HG03135 (cell line): ENCODE measurements at regions not wholly inside any gene's neighbourhood (a gene's known extent, or its start where the extent isn't known, plus 50 kb on each side); places are given as distances from the start of the nearest gene placed in this dataset.

Experiments
- ATAC-seq: cut with Tn5 transposase; IDR thresholded peaks from one replicate; pipeline ENCODE4 v1.9.1; 2021; ENCODE audit warnings: mild to moderate bottlenecking, moderate library complexity; ENCODE audit not compliant: unreplicated experiment

DNA sequence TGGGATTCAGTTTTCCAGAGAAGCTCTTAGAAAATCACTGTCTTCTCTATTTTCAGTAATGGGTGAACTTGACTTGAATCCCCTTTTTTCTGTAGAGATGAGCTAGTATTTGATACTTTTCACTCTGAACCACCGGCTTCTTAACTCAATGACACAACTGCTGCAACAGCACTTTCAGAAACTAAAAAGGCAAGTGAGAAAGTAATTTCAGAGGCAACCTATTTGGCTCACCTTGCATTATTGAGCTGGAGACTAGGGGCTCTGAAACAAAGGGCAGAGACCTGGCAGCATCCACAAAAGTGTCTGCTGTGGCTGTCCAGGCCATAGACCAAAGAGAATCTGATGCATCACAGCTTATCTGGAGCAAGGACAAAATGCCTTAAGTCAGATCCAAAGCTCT, 289.8 kb upstream of the IRAK1BP1 start:
- no peak for ATAC-seq

DNA sequence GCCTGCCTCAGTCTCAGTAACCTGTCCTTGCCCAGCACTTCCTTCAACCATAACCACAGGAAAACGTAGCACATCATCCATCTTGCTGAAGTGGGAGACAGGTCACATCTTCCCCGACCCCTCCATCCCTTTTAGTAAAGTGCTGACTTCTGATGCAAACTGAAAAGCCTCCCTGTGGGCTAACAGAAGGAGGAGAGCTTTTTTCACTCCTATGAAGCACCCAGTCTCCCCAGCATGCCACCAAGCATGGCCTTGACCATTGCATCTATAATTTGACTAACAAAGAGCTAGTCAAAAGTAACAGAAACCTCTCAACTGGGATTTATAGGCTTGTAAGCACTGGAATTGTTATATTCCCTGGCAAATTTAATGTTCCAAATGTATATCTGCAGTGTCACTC, 288.9 kb upstream of the IRAK1BP1 start:
- ATAC-seq = no peak

DNA sequence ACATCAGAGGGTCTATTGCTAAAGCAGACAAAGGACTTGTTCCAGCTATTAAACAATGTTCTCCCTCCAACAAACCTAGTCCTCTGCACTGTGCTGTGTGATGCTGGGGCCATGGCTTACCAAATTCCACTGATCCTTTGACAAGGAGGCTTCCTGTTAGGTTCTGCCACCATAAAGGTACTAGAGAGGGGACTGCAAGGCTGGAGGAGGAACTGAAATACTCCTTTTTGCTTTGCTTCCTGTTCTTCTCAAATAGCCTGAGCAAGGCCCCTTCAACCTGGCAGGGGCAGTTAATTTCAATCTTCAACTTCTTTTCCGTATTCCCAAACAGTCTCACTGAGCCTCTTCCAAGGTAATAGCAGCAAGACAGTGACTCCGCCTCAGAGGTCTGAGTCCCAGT, 286.4 kb upstream of the IRAK1BP1 start:
- ATAC-seq = no peak

DNA sequence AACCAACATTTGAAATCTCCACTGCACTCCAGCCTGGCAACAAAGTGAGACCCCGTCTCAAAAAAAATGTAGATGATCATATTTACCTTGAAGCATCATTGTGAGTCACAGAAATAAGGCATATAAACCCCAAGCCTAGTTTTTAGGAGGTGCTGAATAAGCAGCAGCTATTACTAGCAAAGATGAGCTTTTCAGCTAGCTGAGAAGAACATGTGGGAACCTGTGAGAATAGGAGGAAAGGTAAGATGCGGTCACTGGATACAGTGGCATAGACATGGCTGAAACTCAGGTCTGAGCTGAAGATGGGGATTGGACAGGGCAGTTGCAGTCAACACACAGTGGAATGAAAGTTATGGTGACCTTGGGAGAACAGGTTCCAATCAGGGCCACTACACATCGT, 284.3 kb upstream of the IRAK1BP1 start:
- no peak for ATAC-seq

DNA sequence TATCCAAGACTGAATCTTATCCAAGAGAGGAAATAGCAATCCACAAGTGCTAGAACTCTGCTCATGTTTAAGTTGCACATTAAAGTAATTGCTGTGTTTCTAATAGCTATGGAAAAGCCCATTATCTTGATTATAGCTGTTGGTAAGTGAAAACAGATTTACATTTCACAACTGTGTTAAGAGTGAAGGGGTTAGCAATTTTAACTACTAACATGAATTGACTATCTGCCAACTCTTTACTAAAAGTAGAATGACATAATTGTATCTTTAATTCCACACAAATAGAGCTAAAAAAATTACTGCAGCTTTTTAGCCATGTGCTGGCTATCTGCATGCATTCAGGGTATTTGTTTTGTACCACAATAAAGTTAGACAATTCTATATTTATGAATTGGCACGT, 277.9 kb upstream of the IRAK1BP1 start:
- ATAC-seq = no peak

DNA sequence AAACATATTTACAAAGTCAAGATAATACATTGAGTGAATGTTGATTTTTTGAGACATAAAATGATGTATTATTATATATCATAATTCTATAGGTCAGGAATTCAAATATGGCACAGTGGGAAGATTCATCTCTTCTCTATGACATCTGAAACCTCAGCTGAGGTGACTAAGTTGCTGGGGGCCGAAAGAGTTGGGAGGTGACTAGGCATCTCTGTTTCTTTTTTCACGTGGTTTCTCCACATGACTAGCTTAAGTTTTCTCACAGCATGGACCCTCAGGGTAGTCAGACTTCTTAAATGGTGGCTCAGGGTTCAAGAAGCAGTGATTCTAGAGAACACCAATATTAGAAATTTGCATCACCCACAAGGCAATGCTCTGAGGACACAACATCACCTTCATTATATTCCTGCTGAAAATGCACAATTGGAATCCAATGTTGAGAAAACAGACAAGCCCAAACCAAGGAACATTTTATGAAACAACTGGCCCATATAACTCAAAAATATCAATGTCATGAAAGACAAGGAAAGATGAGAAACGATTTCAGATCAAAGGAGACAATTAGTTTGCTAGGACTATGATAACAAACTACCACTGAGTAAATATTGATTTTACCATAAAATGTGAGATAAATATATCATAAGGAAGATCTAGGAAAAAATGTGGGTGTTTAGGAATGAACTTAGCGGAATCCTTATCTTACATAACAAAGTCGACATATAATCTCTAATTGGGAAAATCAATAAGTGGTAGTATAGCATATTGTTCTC, 273.3 kb upstream of the IRAK1BP1 start:
- ATAC-seq = no peak

GRCh38 chr6:78594668-78595066, 272.7 kb upstream of the IRAK1BP1 start:
- ATAC-seq = no peak

DNA sequence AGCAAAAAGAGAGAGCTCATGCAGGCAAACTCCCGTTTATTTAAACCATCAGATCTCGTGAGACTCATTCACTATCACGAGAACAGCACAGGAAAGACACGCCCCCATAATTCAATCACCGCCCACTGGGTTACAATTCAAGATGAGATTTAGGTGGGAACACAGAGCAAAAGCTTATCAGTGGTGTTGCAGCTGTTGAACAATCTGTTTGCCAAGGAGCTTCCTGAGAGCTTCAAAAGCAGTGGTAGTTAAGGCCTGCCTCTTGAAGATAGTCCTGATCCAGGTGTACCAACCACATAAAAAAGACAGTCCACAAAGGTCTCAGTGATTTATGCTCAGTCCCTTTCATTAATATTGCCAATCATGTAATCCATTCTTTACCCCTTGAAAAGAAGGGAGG, 269.4 kb upstream of the IRAK1BP1 start:
- no peak for ATAC-seq

GRCh38 chr6:78598966-78599365, 268.4 kb upstream of the IRAK1BP1 start:
- ATAC-seq = no peak

- no peak for ATAC-seq
Observed at GRCh38 chr6:78599526-78599925, 267.8 kb upstream of the IRAK1BP1 start.

DNA sequence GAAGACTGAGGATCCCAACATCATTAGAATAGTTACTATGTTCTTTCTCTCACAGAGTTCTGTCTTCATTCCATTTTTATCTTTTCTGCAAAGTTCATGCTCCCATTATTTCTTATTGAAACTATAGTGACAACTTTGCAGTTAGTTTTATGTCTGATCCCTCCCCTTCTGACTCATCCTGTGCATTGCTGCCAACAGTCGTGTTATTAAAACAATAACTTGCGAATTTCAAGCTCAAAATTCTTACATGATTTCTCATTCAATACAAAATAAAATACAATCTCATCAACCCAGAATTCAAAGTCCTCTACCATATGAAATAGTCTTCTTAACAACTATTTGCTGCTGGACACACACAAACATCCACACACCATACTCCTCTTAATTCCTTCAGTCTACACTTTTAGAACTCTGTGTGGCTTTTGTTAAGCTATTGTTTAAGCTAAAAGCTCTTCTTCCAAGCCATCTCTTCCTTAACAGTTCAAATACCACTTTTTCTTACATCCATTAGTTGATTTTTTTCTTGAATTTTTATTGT, 261.4 kb upstream of the IRAK1BP1 start:
- no peak for ATAC-seq

DNA sequence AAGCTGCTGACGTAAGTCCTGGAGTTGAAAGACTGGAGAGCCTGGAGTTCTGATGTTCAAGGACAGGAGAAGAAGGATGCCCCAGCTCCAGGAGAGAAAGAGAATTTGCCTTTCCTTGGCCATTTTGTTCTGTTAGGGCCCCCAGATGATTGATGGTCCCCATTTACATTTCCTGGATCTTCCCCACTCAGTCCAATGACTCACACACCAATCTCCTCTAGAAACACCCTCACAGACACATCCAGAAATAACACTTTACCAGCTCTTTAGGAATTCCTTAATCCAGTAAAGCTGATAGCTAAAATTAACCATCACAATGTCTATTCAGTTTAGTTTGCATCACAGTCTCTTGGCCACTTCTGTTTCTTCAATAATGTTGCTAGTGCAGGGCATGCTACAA, 260.2 kb upstream of the IRAK1BP1 start:
- ATAC-seq = no peak

- ATAC-seq = no peak
Observed at GRCh38 chr6:78611102-78611620, 256.2 kb upstream of the IRAK1BP1 start.

DNA sequence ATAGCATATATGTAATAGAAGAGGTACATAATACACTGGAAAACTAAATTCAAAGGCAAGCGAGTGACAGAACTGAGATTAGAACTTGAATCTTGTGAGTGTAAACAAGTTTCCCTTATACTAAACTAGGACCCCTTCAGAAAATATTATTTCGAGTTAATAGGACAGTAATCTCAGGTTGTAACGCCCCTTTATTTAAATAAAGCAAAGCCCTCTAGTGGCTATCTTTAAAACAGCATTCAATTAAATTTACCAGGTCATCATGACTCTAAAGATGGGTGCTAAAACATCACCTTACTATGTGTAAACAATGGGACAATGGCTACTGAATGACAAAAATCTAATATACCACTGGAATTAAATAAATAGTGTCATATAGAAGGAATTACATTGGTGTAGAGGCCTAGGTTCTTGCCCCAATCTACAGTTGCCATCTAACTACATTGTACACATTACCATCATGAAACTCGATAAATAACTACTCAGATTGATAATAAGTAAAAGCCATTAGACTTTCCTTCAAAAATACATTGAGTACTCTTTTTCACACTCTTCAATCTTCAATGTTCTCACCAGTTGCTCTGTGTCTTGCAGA, 255.4 kb upstream of the IRAK1BP1 start:
- ATAC-seq = no peak

DNA sequence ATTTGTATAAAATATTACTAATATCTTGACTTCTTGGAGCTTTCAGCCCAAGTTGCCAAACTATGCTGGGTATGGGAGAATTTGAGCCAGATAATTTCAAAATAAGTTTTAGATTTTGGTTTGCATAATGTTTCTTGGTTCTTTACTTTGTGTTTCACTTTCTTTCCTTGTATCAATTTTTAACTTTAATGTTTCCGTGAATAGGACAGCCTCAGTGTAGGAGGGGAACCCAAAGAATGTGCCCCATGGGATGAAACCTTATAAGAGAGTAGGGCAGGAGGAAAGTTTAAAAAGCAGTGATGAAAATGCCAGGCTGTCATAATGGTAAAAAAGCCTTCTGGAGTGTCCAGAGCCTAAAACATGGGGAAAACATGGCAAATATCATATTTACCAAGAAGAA, 252.4 kb upstream of the IRAK1BP1 start:
- no peak for ATAC-seq

DNA sequence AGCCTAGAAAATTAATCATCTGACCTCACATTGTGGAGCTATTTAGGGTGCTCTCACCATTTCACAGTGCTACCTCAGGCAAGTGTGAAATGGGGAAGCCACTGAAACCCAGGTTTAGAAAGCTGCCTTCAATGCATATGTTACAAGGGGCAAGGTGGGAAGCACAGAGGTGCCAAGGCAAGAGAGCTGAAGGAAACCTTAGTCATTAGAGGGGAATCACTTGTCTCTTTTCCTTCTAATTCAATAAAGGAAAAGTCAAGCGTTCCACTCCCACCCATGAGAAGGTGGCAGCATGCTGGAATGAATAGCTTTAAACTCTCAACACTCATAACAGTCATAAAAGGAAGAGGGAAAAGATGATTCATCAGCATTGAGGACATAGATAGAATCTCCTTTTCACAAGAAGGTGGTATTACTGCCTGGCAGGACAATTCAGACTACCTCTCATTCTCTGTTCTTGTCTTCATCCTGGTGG, 251.9 kb upstream of the IRAK1BP1 start:
- no peak for ATAC-seq

GRCh38 chr6:78618970-78619369, 248.4 kb upstream of the IRAK1BP1 start:
- no peak for ATAC-seq

GRCh38 chr6:78623554-78623953, 243.8 kb upstream of the IRAK1BP1 start:
- no peak for ATAC-seq

- ATAC-seq = no peak
Observed at GRCh38 chr6:78629154-78629721, 238.1 kb upstream of the IRAK1BP1 start.

DNA sequence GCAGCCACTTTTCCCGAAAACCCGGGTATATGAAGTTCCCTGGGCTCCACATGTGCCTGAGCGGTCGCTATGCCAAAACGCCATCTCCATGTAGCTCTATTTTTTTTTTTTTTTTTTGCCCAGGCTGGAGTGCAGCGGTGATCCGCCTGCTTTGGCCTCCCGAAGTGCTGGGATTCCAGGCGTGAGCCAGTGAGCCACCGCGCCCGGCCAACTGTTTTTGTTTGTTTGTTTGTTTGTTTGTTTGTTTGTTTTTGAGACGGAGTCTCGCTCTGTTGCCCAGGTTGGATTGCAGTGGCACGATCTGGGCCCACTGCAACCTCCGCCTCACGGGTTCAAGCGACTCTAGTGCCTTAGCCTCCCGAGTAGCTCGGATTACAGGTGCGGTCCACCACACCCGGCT, 237.5 kb upstream of the IRAK1BP1 start:
- ATAC-seq = no peak

- no peak for ATAC-seq
Observed at GRCh38 chr6:78631976-78632375, 235.4 kb upstream of the IRAK1BP1 start.
